Ishikawa (cell line): ENCODE measurements at regions not wholly inside any gene's neighbourhood (a gene's known extent, or its start where the extent isn't known, plus 50 kb on each side); places are given as distances from the start of the nearest gene placed in this dataset.

Source experiments
- CEBPB ChIP-seq: IDR thresholded peaks from 2 replicates; pipeline ENCODE4 v1.6.1; 2012
- CREB1 ChIP-seq: IDR thresholded peaks from 2 replicates; pipeline ENCODE4 v1.6.1; 2012; ENCODE audit warnings: low read depth
- EGR1 ChIP-seq: IDR thresholded peaks from 2 replicates; pipeline ENCODE4 v1.6.1; 2012
- EP300 ChIP-seq: IDR thresholded peaks from 2 replicates; pipeline ENCODE4 v1.6.1; 2012; ENCODE audit warnings: borderline replicate concordance
- FOXM1 ChIP-seq: IDR thresholded peaks from 2 replicates; pipeline ENCODE4 v1.6.1; 2012; ENCODE audit warnings: low read depth, borderline replicate concordance
- NFIC ChIP-seq: IDR thresholded peaks from 2 replicates; pipeline ENCODE4 v1.6.1; 2012
- RAD21 ChIP-seq: IDR thresholded peaks from 2 replicates; pipeline ENCODE4 v1.6.1; 2012; ENCODE audit warnings: low read depth
- TAF1 ChIP-seq: IDR thresholded peaks from 2 replicates; pipeline ENCODE4 v1.6.1; 2012; ENCODE audit warnings: low read depth, mild to moderate bottlenecking
- TCF12 ChIP-seq: IDR thresholded peaks from 2 replicates; pipeline ENCODE4 v1.6.1; 2012; ENCODE audit warnings: low read depth
- TEAD4 ChIP-seq: IDR thresholded peaks from 2 replicates; pipeline ENCODE4 v1.6.1; 2012
- YY1 ChIP-seq: IDR thresholded peaks from 2 replicates; pipeline ENCODE4 v1.6.1; 2012; ENCODE audit warnings: low read depth
- ZBTB7A ChIP-seq: IDR thresholded peaks from 2 replicates; pipeline ENCODE4 v1.6.1; 2012; ENCODE audit warnings: low read depth
- TF ChIP-seq, protein P1 (sequence below): IDR thresholded peaks from 2 replicates; pipeline ENCODE4 v1.6.1; 2012
- TF ChIP-seq, protein P2 (sequence below): IDR thresholded peaks from 2 replicates; pipeline ENCODE4 v1.6.1; 2012
- TF ChIP-seq, protein P3 (sequence below): IDR thresholded peaks from 2 replicates; pipeline ENCODE4 v1.6.1; 2012; ENCODE audit warnings: low read depth, mild to moderate bottlenecking

DNA sequence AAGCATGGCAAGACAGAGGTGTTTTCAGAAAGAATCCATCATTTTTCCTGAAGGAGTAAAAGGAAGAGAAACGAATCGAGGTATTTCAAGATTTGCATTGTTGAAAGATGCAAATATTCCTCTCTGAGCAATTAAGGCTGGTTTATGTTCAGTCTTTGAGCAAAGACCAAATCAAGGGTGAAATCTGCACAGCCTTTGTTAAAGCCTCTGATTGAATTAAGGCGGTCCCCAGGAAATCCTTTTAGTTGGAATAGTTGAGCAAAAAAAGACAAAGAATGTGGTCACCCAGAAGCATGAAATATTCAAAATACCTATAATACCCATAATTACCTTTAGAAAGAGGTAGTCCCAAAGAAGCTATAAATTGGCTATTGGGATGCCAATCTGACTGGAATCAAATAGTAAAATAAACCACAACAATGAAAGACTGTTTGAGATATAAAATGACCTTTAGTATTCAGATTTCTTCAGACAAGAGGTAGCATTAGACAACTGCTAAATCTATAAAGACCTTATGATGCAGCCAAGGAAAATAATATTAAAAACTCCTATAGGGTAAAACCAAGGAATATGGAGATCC, 1218.1 kb downstream of the ROBO2 start:
- TF ChIP-seq TAF1 = no peak
- TF ChIP-seq, protein P1, sequence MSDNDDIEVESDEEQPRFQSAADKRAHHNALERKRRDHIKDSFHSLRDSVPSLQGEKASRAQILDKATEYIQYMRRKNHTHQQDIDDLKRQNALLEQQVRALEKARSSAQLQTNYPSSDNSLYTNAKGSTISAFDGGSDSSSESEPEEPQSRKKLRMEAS = no peak
- no peak for TF ChIP-seq TEAD4
- no peak for TF ChIP-seq FOXM1
- no peak for TF ChIP-seq CREB1
- no peak for TF ChIP-seq EP300
- TF ChIP-seq ZBTB7A = no peak
- no peak for TF ChIP-seq EGR1
- TF ChIP-seq TCF12 = no peak
- TF ChIP-seq, protein P2, sequence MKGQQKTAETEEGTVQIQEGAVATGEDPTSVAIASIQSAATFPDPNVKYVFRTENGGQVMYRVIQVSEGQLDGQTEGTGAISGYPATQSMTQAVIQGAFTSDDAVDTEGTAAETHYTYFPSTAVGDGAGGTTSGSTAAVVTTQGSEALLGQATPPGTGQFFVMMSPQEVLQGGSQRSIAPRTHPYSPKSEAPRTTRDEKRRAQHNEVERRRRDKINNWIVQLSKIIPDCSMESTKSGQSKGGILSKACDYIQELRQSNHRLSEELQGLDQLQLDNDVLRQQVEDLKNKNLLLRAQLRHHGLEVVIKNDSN = no peak
- no peak for TF ChIP-seq RAD21
- TF ChIP-seq, protein P3, sequence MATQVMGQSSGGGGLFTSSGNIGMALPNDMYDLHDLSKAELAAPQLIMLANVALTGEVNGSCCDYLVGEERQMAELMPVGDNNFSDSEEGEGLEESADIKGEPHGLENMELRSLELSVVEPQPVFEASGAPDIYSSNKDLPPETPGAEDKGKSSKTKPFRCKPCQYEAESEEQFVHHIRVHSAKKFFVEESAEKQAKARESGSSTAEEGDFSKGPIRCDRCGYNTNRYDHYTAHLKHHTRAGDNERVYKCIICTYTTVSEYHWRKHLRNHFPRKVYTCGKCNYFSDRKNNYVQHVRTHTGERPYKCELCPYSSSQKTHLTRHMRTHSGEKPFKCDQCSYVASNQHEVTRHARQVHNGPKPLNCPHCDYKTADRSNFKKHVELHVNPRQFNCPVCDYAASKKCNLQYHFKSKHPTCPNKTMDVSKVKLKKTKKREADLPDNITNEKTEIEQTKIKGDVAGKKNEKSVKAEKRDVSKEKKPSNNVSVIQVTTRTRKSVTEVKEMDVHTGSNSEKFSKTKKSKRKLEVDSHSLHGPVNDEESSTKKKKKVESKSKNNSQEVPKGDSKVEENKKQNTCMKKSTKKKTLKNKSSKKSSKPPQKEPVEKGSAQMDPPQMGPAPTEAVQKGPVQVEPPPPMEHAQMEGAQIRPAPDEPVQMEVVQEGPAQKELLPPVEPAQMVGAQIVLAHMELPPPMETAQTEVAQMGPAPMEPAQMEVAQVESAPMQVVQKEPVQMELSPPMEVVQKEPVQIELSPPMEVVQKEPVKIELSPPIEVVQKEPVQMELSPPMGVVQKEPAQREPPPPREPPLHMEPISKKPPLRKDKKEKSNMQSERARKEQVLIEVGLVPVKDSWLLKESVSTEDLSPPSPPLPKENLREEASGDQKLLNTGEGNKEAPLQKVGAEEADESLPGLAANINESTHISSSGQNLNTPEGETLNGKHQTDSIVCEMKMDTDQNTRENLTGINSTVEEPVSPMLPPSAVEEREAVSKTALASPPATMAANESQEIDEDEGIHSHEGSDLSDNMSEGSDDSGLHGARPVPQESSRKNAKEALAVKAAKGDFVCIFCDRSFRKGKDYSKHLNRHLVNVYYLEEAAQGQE = no peak
- no peak for TF ChIP-seq NFIC

DNA sequence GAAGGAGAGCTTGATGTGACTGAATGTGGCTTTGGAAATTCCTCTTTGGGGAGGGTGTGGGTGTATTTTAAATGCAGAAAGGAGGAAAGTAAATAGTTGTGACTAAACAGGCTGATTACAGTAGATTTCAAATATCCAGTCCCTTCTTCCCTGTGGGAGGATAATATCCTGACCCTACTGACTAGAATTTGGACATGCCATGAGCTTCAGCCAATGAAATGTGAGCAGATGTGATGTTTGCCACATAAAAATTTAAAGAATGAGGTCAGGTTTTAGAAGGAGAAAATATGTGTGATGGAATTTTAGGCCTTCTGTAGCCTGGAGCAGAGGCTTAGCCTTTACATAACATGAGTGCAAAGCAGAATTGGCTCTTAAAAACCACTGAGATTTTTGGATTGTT, 1218.9 kb downstream of the ROBO2 start:
- TF ChIP-seq EP300 (no peak), TAF1 (no peak), ZBTB7A (no peak), FOXM1 (no peak), NFIC (no peak), YY1 (no peak), CEBPB (no peak), TCF12 (no peak), TEAD4 (no peak), EGR1 (no peak), CREB1 (no peak), RAD21 (no peak)
- TF ChIP-seq, protein P3 = no peak
- TF ChIP-seq, protein P1 = no peak
- TF ChIP-seq, protein P2 = no peak

DNA sequence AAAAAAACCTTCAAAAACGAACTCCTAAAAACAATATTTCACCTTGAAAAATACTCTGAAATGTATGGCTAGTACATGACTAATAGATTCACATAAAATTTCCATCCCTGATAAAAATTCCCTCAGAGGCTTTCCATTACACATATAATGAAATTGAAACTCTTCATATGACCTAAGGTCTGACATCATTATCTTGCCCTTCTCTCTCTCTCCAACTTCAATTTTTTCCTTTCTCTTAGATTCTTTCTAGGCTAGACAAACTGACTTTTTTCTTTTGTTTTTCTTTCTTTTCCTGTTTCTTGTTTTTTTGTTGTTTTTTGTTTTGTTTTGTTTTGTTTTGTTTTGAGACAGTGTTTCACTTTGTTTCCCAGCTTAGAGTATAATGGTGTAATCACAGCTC, 1220.5 kb downstream of the ROBO2 start:
- TF ChIP-seq CREB1 (no peak), CEBPB (no peak), NFIC (no peak), TCF12 (no peak), TAF1 (no peak), ZBTB7A (no peak), TEAD4 (no peak), YY1 (no peak), RAD21 (no peak), FOXM1 (no peak), EGR1 (no peak), EP300 (no peak)
- TF ChIP-seq, protein P2 = no peak
- TF ChIP-seq, protein P3 = no peak
- TF ChIP-seq, protein P1 = no peak
